ENCODE measurements at regions not wholly inside any gene's neighbourhood (a gene's known extent, or its start where the extent isn't known, plus 50 kb on each side); places are given as distances from the start of the nearest gene placed in this dataset.
"Not testable (repeated sequence)": the region's sequence is repeated elsewhere in the genome, so short reads cannot be mapped to it uniquely, and the experiment has no call there.

- DNase-seq: no peak
- TF ChIP-seq GATA1 (IDR thresholded peaks at IDR 0.05; ENCODE audit: low read depth, low read length): no peak
- TF ChIP-seq POLR2A (IDR thresholded peaks at IDR 0.05; ENCODE audit: low read length): no peak
Measured at GRCh38 chr21:27953340-27954045, 986.6 kb upstream of the ADAMTS5 start.

- not testable (repeated sequence) for DNase-seq
Measured at GRCh38 chr21:27949093-27949492, 982.2 kb upstream of the ADAMTS5 start.

DNA sequence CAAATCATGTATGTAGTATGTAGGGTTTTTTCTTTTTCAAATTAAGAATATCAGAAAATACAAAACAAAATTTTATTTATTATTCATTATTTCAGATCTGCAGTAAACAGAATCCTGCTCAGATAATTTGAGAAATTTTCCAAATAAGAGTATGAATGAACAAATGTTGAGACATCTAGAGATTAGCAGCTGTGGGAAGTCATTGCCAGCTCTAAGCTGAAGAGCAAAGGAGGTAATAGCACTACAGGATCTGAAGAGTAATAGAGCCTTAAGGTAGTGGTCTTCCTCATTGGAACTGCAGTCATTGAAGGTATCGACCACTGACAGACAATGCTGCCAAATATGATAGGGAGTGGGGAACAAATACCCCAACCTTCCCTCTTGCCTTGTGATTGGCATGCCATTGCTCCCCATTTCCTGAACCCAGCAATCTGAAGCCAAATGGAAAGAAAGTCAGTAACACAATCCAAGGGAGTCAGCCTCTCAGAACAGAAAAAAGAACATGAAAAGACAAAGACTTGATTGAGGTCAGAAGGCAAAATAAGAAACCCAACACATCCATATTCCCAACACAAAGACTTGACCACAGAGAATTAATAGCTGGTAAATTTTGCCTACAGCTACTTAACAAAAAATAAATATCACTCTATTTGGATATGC, 963.4 kb upstream of the ADAMTS5 start:
- not testable (repeated sequence) for DNase-seq

DNA sequence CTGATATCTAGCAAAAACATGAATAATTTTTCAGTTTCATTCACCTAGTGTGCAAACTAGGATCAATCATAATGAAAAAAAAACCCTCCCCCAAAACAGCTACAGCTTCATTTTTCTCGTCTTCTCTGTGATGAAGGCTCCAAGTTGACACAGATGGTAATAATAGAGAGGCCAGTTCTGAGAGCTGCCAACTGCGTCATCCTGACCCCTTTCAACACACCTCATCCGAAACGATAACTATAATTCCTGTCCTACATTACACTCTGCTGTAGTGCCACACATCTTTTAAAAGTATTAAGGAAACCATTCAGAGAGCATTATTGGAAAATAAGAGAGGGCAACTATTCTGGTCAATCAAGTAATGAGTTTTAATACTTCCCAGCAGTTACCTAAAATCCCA, 962.3 kb upstream of the ADAMTS5 start:
- not testable (repeated sequence) for DNase-seq

DNA sequence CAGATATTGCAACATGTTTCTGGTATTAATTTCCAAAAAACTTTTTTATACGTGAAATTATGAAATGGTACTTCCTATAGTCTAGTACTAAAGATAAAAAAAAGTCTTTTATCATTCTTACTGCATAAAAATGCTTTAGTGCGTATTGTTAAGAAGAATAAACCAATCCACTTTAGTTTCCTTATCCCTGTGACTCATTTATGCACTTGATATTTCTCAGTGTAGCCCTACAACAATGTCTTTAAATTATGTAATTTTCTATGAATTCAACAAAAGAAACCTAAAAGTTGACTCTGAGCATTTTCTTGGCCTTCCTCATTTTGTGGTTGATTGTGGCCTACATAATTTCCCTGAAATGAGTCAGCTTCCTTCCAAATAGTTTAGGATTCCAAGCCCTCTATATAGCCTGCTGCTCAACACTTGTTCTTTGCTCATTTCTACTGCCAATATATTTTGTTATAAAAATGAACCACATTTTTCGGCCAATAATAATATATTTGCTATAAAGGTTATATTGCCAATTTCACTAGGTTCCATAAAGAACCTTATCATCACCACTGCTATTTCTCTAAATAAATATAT, 961.7 kb upstream of the ADAMTS5 start:
- DNase-seq: not testable (repeated sequence)

GRCh38 chr21:27921421-27921820, 954.5 kb upstream of the ADAMTS5 start:
- not testable (repeated sequence) for DNase-seq

GRCh38 chr21:27917966-27918365, 951.1 kb upstream of the ADAMTS5 start:
- not testable (repeated sequence) for DNase-seq

DNA sequence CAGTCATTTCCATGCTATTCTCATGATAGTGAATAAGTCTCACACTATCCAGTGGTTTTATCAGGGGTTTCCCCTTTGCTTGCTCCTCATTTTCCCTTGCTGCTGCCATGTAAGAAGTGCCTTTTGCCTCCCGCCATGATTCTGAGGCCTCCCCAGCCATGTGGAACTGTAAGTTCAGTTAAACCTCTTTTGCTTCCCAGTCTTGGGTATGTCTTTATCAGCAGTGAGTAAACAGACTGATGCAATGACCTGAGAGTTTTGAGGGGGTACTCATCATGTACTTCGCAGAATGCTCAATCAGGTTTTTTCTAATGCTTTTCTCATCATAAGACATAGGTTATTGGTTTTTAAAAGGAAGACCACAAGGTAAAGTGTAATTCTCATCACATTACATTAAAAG, 949.4 kb upstream of the ADAMTS5 start:
- not testable (repeated sequence) for DNase-seq

DNA sequence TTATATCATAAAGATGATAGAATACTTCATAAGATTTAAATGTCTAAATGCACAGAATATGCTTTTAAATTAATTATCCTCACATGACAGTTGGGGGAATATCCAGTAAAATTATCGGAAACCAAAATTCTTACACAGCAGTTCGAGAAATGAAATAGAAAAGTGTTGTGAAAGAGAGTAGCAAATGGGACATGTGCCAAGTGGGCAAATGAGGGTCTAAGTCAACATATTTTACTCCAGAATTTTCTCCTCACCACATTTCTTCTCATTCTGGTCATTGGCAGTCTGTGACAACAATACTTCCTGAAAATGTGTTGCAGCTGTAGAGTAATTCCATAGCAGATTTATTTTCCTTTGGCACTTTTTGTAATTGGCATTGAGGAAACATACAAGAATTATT, 945.2 kb upstream of the ADAMTS5 start:
- DNase-seq: not testable (repeated sequence)

DNA sequence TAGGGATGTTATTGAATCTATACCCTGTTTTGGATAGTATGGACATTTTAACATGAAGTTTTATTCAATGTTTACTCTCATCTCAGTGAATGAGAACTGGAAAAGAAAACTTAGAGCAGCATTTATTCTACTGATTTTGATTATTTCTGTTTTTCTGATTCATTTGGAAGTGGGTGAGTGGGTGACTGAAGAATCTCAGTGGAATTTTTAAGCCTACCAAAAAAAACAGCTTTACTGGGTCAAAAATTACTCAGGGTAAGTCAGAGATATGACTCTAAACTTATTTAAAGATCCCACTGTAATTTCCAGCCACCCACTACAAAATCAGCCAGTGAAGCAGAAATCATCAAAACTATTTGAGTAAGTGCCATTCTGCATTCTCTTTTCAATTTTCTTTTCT, 942.6 kb upstream of the ADAMTS5 start:
- not testable (repeated sequence) for DNase-seq

GRCh38 chr21:27908816-27909215, 941.9 kb upstream of the ADAMTS5 start:
- DNase-seq: not testable (repeated sequence)

- DNase-seq: not testable (repeated sequence)
Measured at GRCh38 chr21:27902904-27903303, 936.0 kb upstream of the ADAMTS5 start.

- not testable (repeated sequence) for DNase-seq
Measured at GRCh38 chr21:27893619-27894018, 926.7 kb upstream of the ADAMTS5 start.

DNA sequence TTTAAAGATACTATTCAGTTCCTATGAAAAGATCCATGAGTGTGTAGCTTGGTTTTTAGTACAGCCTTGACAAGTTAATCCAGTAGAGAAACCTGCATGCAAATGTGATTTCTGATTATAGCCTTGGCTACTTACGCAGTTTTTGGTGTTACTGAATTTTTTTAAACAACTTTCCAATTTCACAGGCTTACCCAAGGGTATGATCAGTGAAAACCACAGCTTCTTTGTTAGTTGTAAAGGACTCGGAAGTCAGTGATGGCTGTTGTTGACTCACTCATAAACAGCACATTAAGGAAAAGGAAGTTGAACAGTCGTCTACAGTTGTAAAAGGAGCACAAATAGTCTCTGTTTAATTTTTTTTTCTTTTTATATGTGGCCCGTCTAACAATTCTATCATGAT, 924.6 kb upstream of the ADAMTS5 start:
- not testable (repeated sequence) for DNase-seq

DNA sequence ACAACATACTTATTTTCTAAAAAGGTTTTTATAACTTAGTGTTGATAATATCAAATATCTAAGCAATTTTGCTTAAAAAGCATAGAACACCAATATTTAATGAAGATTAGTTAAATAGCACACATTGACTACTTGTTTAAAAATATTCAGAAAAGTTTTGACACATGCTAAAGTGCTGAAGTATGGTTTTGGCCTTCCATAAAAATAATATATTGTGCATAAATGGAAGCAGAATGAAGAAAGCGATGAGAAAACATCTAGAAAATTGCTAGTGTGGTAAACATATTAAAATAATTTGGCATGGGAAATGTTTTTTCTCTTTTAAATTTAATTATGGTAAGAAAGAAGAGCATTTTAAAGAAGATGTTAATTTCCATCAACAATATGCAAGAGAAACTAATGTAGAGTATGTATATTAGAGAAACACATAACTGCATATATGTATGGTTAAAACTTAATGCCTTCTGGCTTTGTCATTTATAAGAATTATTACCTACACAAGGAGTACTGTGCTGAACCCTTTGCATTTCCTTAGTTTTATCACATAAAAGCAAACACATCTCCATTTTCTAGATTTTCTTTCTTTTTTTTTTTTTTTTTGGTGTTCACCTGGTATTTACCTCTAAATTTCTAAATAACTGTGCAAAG, 921.0 kb upstream of the ADAMTS5 start:
- DNase-seq: not testable (repeated sequence)

DNA sequence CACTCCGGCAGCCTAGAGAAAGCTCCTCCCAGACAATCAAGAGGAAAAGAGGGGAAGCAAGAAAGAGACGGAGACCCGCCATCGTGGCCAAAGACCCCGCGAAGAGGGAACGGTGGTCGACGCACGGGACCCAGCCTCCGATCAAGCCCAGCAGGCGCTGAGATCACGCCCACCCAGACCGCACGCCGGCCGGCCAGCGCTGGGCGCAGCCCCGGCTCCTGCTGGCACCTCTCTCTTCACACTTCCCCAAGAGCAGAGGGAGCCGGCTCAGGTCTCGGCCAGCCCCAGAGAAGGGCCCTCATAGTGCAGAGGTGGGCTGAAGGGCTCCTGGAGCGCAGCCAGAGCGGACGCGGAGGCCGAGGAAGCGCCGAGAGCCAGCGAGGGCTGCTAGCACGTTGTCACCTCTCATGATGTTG, 918.4 kb upstream of the ADAMTS5 start:
- DNase-seq: no peak
- TF ChIP-seq GATA1 (IDR thresholded peaks at IDR 0.05; ENCODE audit: low read depth, low read length): no peak
- TF ChIP-seq POLR2A (IDR thresholded peaks at IDR 0.05; ENCODE audit: low read length): no peak

DNA sequence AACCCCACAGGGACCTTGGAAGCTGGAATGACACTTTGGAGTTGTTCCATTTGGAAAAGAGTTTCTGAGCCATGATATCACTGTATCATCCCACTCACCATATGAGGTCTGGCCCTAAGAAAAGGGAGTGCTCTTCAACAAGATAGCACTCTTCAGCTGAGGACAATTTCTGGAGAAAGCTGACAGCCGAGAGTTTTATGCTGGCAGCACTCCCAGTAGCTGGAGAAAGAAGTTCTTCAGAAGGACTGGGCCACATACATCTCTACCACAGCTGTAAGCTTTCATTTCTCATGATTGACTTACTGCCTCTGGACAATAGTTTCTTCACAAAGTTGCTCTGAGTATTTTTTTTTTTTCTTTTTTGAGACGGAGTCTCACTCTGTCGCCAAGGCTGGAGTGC, 914.4 kb upstream of the ADAMTS5 start:
- not testable (repeated sequence) for DNase-seq

GRCh38 chr21:27872411-27872810, 905.5 kb upstream of the ADAMTS5 start:
- not testable (repeated sequence) for DNase-seq

- not testable (repeated sequence) for DNase-seq
Measured at GRCh38 chr21:27870755-27871154, 903.9 kb upstream of the ADAMTS5 start.

DNA sequence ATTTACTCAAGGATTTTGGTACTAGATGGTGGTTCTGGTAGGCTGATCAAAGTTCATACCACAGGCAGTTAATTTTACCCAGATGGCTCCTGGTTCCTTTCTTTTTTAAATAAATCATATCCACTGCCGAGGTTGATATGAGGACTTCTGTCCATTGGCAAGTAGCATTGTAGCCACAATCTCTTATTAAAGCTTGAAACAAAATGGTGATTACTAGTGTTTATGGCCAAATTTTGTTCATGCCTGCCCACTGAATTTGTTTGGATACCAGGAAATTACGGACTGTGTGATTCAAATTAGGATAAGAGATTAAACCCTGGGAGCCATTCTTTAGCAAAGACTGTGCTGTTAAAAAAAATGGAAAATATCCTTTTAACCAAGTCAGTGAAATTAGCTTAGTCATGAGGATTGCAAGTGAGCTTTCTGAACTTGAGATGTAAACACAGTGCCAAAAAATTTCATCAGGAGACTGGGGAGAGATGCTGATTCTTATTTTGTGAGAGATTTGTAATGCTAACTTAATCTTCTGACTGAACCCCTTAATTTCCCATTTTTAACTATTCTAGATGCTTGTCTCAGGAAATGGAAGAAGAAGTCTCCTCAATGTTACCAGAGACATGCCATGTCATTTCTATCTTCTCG, 893.5 kb upstream of the ADAMTS5 start:
- not testable (repeated sequence) for DNase-seq

- DNase-seq: not testable (repeated sequence)
Measured at GRCh38 chr21:27858053-27858825, 891.4 kb upstream of the ADAMTS5 start.
